ENCODE measurements at regions not wholly inside any gene's neighbourhood (a gene's known extent, or its start where the extent isn't known, plus 50 kb on each side); places are given as distances from the start of the nearest gene placed in this dataset.
A peak's percentile ranks its signal among the peaks of the same experiment; 100 is the strongest.

DNA sequence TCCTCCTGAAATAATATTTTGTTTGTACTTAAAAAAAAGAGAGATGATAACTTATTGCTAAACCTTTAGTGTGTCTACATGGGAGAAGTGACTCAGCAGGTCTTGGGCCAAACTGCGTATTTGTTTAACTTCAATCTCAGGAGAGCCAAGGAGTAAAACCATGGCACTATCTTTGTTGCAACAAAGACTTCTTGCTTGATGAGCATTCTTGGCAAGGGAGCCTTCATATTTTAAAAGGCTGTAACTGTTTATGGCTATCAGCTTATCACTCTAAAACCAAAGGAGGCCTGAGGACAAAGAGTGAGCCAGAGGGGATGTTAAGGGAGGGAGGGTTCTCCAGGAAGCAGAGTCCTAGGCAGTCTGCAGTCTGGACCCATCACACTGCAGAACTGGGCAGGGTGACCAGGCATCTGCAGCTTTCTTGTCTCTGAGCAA, 216.2 kb upstream of the S1PR3 start:
- no peak overlapping the region for H3K4me3 ChIP-seq (ENCODE audit: control insufficient read depth, low read depth, low read length)
- TF ChIP-seq, protein P1, sequence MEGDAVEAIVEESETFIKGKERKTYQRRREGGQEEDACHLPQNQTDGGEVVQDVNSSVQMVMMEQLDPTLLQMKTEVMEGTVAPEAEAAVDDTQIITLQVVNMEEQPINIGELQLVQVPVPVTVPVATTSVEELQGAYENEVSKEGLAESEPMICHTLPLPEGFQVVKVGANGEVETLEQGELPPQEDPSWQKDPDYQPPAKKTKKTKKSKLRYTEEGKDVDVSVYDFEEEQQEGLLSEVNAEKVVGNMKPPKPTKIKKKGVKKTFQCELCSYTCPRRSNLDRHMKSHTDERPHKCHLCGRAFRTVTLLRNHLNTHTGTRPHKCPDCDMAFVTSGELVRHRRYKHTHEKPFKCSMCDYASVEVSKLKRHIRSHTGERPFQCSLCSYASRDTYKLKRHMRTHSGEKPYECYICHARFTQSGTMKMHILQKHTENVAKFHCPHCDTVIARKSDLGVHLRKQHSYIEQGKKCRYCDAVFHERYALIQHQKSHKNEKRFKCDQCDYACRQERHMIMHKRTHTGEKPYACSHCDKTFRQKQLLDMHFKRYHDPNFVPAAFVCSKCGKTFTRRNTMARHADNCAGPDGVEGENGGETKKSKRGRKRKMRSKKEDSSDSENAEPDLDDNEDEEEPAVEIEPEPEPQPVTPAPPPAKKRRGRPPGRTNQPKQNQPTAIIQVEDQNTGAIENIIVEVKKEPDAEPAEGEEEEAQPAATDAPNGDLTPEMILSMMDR (IDR thresholded peaks at IDR 0.05; ENCODE audit: control insufficient read depth, insufficient read depth, low read depth, low read length, missing control alignments) = no peak
- peak; percentile 94 for DNase-seq (ENCODE audit: low read depth)

DNA sequence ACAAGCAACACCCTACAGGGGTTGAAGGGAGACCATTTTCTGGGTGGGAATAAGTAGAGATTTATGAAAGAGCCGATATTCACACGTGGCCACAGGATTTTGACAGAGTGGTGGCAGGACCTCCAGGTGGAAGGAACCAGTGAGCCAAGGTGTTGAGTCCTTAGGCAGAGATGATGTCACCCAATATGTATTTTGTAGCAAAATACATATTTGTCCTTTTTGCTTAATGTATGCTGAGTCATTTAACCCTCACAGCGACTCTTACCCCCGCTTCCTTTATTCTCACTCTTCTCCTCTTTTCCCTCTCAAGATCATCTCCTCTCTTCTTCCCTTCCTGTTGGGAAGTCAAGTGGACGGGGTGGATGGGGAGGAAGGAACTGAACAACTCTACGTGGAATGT, 215.7 kb upstream of the S1PR3 start:
- TF ChIP-seq, protein P1 (IDR thresholded peaks at IDR 0.05; ENCODE audit: control insufficient read depth, insufficient read depth, low read depth, low read length, missing control alignments) = no peak

DNA sequence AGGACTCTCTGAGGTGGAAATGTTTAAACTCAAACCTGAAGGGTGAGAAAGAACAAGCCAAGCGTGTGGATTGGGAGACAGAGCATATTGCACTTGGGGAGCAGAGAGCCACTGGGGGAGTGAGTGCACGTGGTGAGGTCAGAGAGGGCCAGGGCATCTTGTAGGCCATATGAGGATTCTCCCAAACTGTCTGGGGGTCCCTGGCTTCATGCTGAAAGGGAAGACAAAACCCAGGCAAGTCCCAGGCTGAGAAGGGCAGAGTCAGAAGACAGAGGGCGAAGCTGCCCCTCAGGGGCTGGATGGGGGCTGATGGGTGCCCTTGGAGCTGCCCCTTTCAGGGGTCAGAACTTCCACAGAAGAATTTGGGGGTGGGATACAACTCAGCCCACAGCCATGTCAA, 215.3 kb upstream of the S1PR3 start:
- H3K4me3 ChIP-seq (ENCODE audit: control insufficient read depth, low read depth, low read length) = no peak overlapping the region
- DNase-seq (ENCODE audit: low read depth) = no peak
- TF ChIP-seq, protein P1 (IDR thresholded peaks at IDR 0.05; ENCODE audit: control insufficient read depth, insufficient read depth, low read depth, low read length, missing control alignments) = no peak

More for the DNA sequence above, 215.7 kb upstream of the S1PR3 start:
- DNase-seq (ENCODE audit: low read depth) = no peak
- no peak overlapping the region for H3K4me3 ChIP-seq (ENCODE audit: control insufficient read depth, low read depth, low read length)

DNA sequence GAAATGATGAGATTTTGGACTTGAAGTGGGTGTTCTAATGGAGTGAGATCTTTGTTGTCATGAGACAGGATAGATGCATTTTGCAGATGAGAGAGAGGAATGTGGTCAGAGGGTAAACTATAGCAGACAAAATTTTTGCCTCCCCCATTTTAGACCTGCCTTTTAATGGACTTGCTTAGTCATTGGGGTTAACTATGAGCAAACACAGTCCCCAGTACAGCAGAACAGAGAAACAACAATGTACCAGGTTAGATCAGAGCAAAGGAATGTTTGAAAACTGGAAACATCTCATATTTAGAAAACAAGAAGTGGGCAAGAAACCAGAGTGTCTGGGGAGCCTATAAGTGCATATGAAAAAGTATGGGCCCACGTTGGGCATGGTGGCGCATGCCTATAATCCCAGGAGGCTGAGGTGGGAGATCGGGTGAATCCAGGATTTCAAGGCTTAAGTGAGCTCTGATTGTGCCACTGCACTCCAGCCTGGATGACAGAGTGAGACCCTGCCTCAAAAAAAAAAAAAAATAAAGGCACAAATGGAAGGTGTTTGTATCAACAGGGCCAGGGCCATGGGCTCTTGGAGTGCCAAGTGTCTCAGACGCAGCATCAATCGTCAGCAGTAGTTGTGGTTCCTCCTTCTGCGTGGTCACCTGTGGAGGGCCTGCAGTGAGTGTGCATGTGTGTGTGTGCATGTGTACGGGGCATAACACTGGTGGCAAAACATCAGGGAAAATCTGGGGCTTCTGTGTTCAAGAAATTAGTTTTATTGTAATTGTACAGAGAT, 214.4 kb upstream of the S1PR3 start:
- no peak for DNase-seq (ENCODE audit: low read depth)
- TF ChIP-seq, protein P1 (IDR thresholded peaks at IDR 0.05; ENCODE audit: control insufficient read depth, insufficient read depth, low read depth, low read length, missing control alignments) = no peak
- no peak overlapping the region for H3K4me3 ChIP-seq (ENCODE audit: control insufficient read depth, low read depth, low read length)

DNA sequence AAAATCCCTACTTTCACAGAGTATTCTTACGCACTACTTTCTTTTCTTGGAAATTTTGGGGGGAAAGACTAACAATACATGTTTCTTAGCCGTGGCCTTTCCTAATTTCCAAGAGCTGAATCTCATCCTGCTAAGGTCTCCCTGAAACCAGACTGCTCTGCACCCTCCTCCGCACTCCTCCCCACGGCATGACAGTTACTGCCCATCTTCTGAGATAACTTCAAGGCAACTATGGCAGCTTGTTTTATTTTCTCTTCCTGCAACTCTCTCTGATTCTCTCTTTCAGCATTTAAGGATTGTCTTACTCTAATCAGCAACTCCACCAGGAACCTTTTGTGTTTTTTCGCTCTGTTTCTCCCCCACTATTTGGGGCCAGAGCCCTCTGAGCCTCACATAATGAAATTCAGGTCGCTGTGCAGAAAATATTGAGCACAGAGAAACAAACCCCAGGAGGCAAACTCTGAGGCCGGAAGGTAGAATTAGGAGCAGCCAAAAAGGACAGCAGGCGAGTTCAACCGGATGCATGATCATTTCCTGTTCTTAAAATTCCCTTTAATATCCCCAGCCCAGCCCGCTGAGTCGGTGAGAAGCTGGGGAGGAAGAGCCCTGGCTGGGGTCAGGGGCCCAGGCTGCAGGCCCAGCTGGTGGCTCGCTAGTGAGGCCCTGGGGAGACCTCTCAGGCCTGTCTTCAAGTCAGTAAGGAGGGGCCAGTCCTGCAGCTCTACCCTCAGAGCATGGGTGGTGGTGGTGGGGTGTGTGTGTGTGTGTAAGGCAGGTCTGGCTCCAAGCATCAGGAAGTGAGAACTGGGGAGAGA, 213.6 kb upstream of the S1PR3 start:
- no peak for DNase-seq (ENCODE audit: low read depth)
- TF ChIP-seq, protein P1 (IDR thresholded peaks at IDR 0.05; ENCODE audit: control insufficient read depth, insufficient read depth, low read depth, low read length, missing control alignments) = no peak
- H3K4me3 ChIP-seq (ENCODE audit: control insufficient read depth, low read depth, low read length) = no peak overlapping the region

DNA sequence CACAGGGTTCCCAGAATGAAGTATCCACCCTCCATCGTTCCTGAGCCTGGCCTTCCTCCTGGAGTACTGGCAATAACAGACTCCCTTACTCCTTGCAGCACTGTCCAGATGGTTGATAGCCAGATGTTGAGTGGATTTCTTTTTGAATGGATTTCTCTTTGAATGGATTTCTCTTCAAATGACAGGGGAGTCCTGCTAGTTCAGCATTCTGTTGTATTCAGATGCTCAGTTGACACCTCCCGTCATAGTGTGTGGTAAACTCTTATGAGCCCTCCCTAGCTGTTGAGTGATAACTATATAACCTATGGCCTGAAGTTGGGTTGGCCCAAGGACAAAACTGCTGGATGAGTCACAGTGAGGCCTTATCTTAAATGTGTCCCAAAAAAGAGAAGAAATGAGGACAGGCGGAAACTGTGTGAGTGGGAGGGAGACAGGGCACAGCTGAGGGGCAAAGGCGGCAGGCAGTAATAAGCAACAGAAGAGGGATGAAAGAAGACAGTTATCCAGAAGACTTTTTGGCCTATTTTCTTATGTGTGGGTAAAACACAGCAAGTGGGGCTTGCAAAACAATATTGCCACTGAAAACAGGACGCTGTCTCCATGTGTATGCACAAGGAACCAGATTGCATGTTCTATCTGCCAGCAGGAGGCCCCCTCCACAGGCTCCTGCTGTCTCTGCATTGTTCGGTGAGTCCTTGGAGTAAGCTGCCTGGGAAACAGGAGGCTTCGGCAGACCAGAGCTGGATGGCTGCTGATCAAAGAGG, 209.5 kb upstream of the S1PR3 start:
- TF ChIP-seq, protein P1 (IDR thresholded peaks at IDR 0.05; ENCODE audit: control insufficient read depth, insufficient read depth, low read depth, low read length, missing control alignments) = no peak
- no peak for DNase-seq (ENCODE audit: low read depth)
- H3K4me3 ChIP-seq (ENCODE audit: control insufficient read depth, low read depth, low read length) = no peak overlapping the region

Measured in AG09309 (cell line).